GM19351 (cell line): ENCODE measurements at regions not wholly inside any gene's neighbourhood (a gene's known extent, or its start where the extent isn't known, plus 50 kb on each side); places are given as distances from the start of the nearest gene placed in this dataset.

ENCODE experiments used
- ATAC-seq: cut with Tn5 transposase; IDR thresholded peaks from one replicate; pipeline ENCODE4 v1.9.1; 2021; ENCODE audit warnings: mild to moderate bottlenecking, moderate library complexity; ENCODE audit not compliant: unreplicated experiment

GRCh38 chr14:101022916-101023435 lies 119.5 kb upstream of the RTL1 start:
- ATAC-seq, result no peak

- no peak for ATAC-seq
These were observed 121.2 kb upstream of the RTL1 start for GRCh38 chr14:101024686-101025085.

- no peak for ATAC-seq
These were observed 121.6 kb upstream of the RTL1 start for GRCh38 chr14:101025131-101025530.

- no peak for ATAC-seq
These were observed 122.2 kb upstream of the RTL1 start for GRCh38 chr14:101025696-101026095.

GRCh38 chr14:101026341-101026740 lies 122.8 kb upstream of the RTL1 start:
- no peak for ATAC-seq

- no peak for ATAC-seq
These were observed 123.8 kb upstream of the RTL1 start for GRCh38 chr14:101027291-101027690.

GRCh38 chr14:101027966-101028365 lies 124.4 kb upstream of the RTL1 start:
- no peak for ATAC-seq

- no peak for ATAC-seq
These were observed 125.6 kb upstream of the RTL1 start for GRCh38 chr14:101028971-101029667.

GRCh38 chr14:101029668-101030290 lies 126.3 kb upstream of the RTL1 start:
- no peak for ATAC-seq

GRCh38 chr14:101030586-101030985 lies 127.1 kb upstream of the RTL1 start:
- ATAC-seq, result no peak

GRCh38 chr14:101031186-101031585 lies 127.7 kb upstream of the RTL1 start:
- ATAC-seq, result no peak

- no peak for ATAC-seq
These were observed 128.2 kb upstream of the RTL1 start for GRCh38 chr14:101031721-101032120.

- ATAC-seq, result no peak
These were observed 128.9 kb upstream of the RTL1 start for GRCh38 chr14:101032433-101032832.

- no peak for ATAC-seq
These were observed 129.5 kb upstream of the RTL1 start for GRCh38 chr14:101033006-101033405.

GRCh38 chr14:101033446-101034165 lies 130.1 kb upstream of the RTL1 start:
- no peak for ATAC-seq

GRCh38 chr14:101034986-101035385 lies 131.5 kb upstream of the RTL1 start:
- no peak for ATAC-seq

GRCh38 chr14:101035466-101036225 lies 132.1 kb upstream of the RTL1 start:
- ATAC-seq, result no peak

- no peak for ATAC-seq
These were observed 133.7 kb upstream of the RTL1 start for GRCh38 chr14:101037021-101037817.

GRCh38 chr14:101039031-101039754 lies 135.7 kb upstream of the RTL1 start:
- ATAC-seq, result no peak

- ATAC-seq, result no peak
These were observed 136.2 kb upstream of the RTL1 start for GRCh38 chr14:101039755-101040138.
